ENCODE measurements at regions not wholly inside any gene's neighbourhood (a gene's known extent, or its start where the extent isn't known, plus 50 kb on each side); places are given as distances from the start of the nearest gene placed in this dataset.

DNA sequence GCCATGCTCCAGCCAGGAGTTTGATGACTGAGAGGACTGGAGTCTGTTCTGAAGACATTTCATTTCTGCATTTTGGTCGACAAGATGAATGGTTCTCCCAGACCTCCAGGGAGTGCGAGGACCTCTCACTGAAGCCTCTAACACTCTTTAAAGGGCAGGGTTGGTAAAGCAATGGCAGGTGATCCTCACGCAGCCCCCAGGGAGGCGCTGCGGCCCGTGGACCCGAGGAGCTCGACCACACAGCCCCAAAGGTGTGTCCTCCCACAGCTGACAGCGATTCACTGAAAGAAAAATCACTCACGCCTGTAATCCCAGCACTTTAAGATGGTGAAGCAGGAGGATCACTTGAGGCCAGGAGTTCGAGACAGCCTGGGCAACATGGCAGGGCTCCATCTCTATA is 183.8 kb upstream of the SFSWAP start:
- no peak for ATAC-seq (ENCODE audit: insufficient number of reproducible peaks, low FRiP score, low read depth)

DNA sequence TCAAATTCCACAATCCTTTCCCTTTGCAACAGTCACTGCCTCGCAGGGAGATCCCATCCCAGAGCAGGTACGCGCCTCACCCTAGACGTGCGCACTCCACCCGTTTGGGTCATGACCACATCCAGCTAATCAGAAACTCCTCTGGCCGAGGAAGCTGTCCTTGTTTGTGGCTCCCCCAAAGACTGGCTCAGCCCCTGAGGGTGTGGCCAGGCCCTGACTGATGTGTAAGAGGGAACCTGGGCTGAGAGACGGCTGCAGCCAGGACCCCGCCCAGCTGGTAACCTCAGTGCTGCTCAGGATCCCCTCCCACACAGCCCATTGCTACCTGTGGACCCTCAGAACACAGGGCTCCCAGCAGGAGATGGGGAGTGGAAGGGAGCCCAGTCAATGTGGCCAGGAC is 183.2 kb upstream of the SFSWAP start:
- DNase-seq (ENCODE audit: low spot score): no peak
- H3K4me3 ChIP-seq: no peak overlapping the region
- H3K27ac ChIP-seq: no peak overlapping the region
- no peak for TF ChIP-seq CTCF (IDR thresholded peaks at IDR 0.05)
- H3K36me3 ChIP-seq: no peaks in the 10 kb centered on the region
- H3K9me3 ChIP-seq: no peaks in the 10 kb centered on the region
- ATAC-seq (ENCODE audit: insufficient number of reproducible peaks, low FRiP score, low read depth): no peak
- H3K4me1 ChIP-seq (ENCODE audit: control insufficient read depth in 1 of 2, low read depth in 2 of 2): no peaks in the 10 kb centered on the region
- H3K27me3 ChIP-seq (replicated peaks; ENCODE audit: insufficient read depth): no peaks in the 10 kb centered on the region

More for the DNA sequence above, 183.8 kb upstream of the SFSWAP start:
- H3K4me3 ChIP-seq: no peak overlapping the region
- no peak for TF ChIP-seq CTCF (IDR thresholded peaks at IDR 0.05)
- H3K4me1 ChIP-seq (ENCODE audit: control insufficient read depth in 1 of 2, low read depth in 2 of 2): no peaks in the 10 kb centered on the region
- DNase-seq (ENCODE audit: low spot score): no peak
- H3K27me3 ChIP-seq (replicated peaks; ENCODE audit: insufficient read depth): no peaks in the 10 kb centered on the region
- H3K9me3 ChIP-seq: no peaks in the 10 kb centered on the region
- no peaks in the 10 kb centered on the region for H3K36me3 ChIP-seq
- H3K27ac ChIP-seq: no peak overlapping the region

DNA sequence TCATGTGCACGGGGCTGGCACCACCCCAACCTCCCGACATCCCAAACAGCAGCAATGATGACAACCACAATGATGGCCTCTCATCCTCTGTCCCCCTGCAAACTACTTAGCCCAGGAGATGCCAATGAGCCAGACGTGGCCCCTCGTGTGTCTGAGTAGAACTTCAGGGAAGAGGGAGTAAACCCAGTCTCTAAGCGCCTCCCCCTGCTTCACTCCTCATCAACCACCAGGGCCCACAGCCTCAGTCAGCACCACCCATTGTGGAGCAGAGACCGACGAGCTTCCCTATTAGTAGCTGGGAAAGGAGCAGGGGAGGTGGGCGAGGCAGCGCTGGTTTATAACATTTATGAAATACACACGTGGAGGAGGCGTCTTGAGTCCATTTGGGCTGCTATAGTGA is 182.7 kb upstream of the SFSWAP start:
- Histone ChIP-seq H3K9me3 (no peaks in the 10 kb centered on the region), H3K4me1 (ENCODE audit: control insufficient read depth in 1 of 2, low read depth in 2 of 2) (no peaks in the 10 kb centered on the region), H3K27me3 (replicated peaks; ENCODE audit: insufficient read depth) (no peaks in the 10 kb centered on the region), H3K27ac (no peak overlapping the region), H3K36me3 (no peaks in the 10 kb centered on the region), H3K4me3 (no peak overlapping the region)
- DNase-seq (ENCODE audit: low spot score) (no peak), ATAC-seq (ENCODE audit: insufficient number of reproducible peaks, low FRiP score, low read depth) (no peak)
- TF ChIP-seq CTCF (IDR thresholded peaks at IDR 0.05): no peak

DNA sequence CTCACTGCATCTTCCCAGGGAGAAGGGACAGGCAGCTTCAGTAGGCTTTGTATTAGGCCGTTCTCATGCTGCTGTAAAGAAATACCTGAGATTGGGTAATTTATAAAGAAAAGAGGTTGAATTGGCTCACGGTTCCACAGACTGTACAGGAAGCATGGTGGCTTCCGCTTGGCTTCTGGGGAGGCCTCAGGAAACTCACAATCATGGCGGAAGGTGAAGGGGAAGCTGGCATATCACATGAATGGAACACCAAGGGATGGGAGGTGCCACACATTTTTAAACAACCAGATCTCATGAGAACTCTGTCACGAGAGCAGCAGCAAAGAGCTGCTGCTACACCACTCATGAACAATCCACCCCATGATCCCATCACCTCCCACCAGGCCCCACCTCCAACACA is 182.2 kb upstream of the SFSWAP start:
- Histone ChIP-seq H3K4me3 (no peak overlapping the region), H3K27me3 (replicated peaks; ENCODE audit: insufficient read depth) (no peaks in the 10 kb centered on the region), H3K36me3 (no peaks in the 10 kb centered on the region), H3K9me3 (no peaks in the 10 kb centered on the region), H3K4me1 (ENCODE audit: control insufficient read depth in 1 of 2, low read depth in 2 of 2) (no peaks in the 10 kb centered on the region), H3K27ac (no peak overlapping the region)
- DNase-seq (ENCODE audit: low spot score): no peak
- no peak for ATAC-seq (ENCODE audit: insufficient number of reproducible peaks, low FRiP score, low read depth)
- no peak for TF ChIP-seq CTCF (IDR thresholded peaks at IDR 0.05)

DNA sequence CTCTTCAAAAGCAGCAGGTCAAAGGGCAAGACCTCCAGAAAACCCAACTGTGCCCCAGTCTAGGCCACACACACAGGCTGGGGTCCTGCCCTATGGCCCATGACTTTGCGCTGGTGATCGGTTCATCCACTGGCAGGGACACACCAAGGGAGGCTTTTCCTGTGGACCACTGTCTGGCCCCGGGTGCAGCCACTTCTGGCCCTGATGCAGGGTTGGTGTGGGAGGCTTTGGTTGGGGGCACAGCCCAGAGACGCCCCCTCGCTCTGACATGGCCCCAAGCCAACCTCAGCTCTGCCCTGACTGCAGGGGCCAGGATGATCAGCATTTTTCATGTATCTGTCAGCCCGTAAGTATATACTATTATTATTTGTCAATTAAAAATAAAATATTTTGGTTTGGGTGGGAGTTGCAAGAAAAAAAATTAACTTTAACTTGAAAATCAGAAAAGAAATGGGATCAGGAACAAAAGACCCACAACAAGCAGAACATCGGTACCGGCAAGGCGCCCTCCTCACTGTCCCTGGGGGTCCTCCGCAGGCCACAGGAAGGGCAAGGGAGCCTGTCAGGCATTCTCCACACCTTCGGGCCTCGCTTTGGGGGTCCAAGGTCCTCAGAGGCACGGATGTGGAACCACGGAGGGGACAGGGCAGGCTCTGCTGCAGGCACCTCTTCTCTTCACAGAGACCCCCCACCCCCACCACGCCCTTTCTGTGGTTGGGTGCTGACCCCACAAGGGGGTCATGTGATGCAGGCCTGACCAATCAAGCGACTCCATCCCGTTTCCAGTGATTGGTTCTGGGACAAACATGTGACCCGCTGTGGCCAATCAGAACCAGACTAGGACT is 181.5 kb upstream of the SFSWAP start:
- Histone ChIP-seq H3K4me3 (no peak overlapping the region), H3K4me1 (ENCODE audit: control insufficient read depth in 1 of 2, low read depth in 2 of 2) (no peaks in the 10 kb centered on the region), H3K36me3 (no peaks in the 10 kb centered on the region), H3K9me3 (no peaks in the 10 kb centered on the region), H3K27me3 (replicated peaks; ENCODE audit: insufficient read depth) (no peaks in the 10 kb centered on the region), H3K27ac (no peak overlapping the region)
- TF ChIP-seq CTCF (IDR thresholded peaks at IDR 0.05): no peak
- no peak for ATAC-seq (ENCODE audit: insufficient number of reproducible peaks, low FRiP score, low read depth)
- no peak for DNase-seq (ENCODE audit: low spot score)

All from thoracic aorta (tissue), 2 donors.